DOHH2 (cell line): ENCODE measurements at regions not wholly inside any gene's neighbourhood (a gene's known extent, or its start where the extent isn't known, plus 50 kb on each side); places are given as distances from the start of the nearest gene placed in this dataset.

ENCODE experiments used
- CTCF ChIP-seq: fragments of 200-600 bp; sonication (generic); IDR thresholded peaks from one replicate; pipeline ENCODE4 v1.5.1; 2014; ENCODE audit warnings: antibody characterized with exemption, mild to moderate bottlenecking, low read depth, low read length; ENCODE audit not compliant: poor library complexity, severe bottlenecking
- EZH2phosphoT487 ChIP-seq: fragments of 200-600 bp; sonication (generic); IDR thresholded peaks from 2 replicates; pipeline ENCODE4 v1.6.1; 2017; ENCODE audit warnings: borderline replicate concordance, mild to moderate bottlenecking, antibody characterized with exemption, low read length, moderate library complexity, mixed read lengths

GRCh38 chr12:131622422-131622955, 88.4 kb upstream of the SFSWAP start:
- TF ChIP-seq CTCF (no peak), EZH2phosphoT487 (no peak)
